Vagina (tissue), 2 donors: ENCODE measurements at regions not wholly inside any gene's neighbourhood (a gene's known extent, or its start where the extent isn't known, plus 50 kb on each side); places are given as distances from the start of the nearest gene placed in this dataset.

Experiments
- CTCF ChIP-seq, 3 experiments: fragments of 450-650 bp in 2 of 3; fragments of 200-600 bp in 1 of 3; sonication (generic) in 1 of 3; IDR thresholded peaks; one replicate each; pipeline ENCODE4 v1.5.1; 2017 to 2019; ENCODE audit warnings: antibody characterized with exemption in 3 of 3, mild to moderate bottlenecking in 2 of 3, moderate library complexity in 2 of 3
- POLR2A ChIP-seq, 2 donors: fragments of 450-650 bp; IDR thresholded peaks; one replicate each; pipeline ENCODE4 v1.6.1; 2017; ENCODE audit warnings: antibody characterized with exemption in 2 of 2, mild to moderate bottlenecking in 2 of 2, moderate library complexity in 2 of 2

DNA sequence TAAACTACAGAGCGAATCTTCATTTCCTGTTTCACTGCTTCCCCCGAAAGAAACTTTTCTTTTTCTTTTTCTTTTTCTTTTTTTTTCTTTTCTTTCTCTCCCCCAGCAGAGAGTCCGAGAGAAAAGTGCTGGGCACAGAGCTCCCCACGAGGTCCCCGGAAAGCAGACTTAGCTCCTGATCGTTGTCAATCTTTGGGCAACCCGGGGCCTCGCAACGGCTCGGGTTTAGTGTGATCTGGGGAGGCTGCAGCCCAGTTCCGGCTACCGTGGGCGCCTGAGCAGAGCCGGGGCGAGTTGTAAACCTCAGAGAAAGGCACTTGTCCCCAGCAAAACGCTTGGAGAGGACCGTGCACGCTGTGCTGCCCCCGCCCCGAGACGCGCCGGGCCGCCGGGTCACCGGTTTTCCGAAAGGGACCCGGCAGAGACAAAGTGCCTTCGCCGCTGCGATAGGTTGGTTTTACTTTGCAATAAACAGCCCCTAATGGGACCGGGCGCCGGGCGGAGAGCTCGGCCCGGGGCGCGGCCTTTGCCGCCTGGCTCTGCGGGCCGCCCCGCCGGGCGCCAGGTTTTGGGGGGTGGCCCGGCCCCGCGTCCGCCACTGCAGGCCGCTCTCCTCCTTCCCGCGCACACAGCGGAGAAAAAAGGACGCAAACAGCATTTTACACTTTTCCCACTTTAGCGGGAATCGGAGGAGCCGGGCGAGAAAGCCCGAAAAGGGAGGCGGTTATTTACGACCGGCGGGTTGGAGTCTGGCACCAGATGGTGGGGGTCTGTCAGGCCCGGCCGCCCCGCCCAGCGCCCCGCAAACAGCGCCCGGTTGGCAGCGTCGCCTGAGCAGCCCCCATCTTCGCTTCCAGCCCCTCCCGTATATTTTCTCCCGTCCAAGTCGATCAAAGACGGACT, 136.0 kb downstream of the INSIG2 start:
- TF ChIP-seq POLR2A (IDR thresholded peaks at IDR 0.05) (no peak), CTCF (IDR thresholded peaks at IDR 0.05) (no peak)
